HepG2 (cell line): ENCODE measurements at regions not wholly inside any gene's neighbourhood (a gene's known extent, or its start where the extent isn't known, plus 50 kb on each side); places are given as distances from the start of the nearest gene placed in this dataset.

Experiments used
- BATF2 ChIP-seq: sonication (generic); formaldehyde crosslinking; IDR thresholded peaks from 2 replicates; pipeline ENCODE4 v1.8.0; 2022; ENCODE audit warnings: mild to moderate bottlenecking, missing genetic modification reagents, moderate library complexity
- SKIL ChIP-seq: sonication (generic); formaldehyde crosslinking; IDR thresholded peaks from 2 replicates; pipeline ENCODE4 v1.8.0; 2022; ENCODE audit warnings: missing genetic modification reagents, mild to moderate bottlenecking, moderate library complexity, borderline replicate concordance
- SNAPC4 ChIP-seq: sonication (generic); formaldehyde crosslinking; IDR thresholded peaks from 2 replicates; pipeline ENCODE4 v1.4.0; 2020; ENCODE audit warnings: mild to moderate bottlenecking, missing genetic modification reagents
- SRF ChIP-seq: IDR thresholded peaks from 2 replicates; pipeline ENCODE4 v1.6.1; 2011; ENCODE audit warnings: mild to moderate bottlenecking, low read depth, low read length, moderate library complexity
- ZNF780A ChIP-seq: sonication (generic); formaldehyde crosslinking; IDR thresholded peaks from 2 replicates; pipeline ENCODE4 v1.8.0; 2022; ENCODE audit warnings: mild to moderate bottlenecking, missing genetic modification reagents, moderate library complexity

- TF ChIP-seq SNAPC4 (CRISPR knock-in tag) (no peak), SRF (no peak), BATF2 (CRISPR knock-in tag) (no peak), ZNF780A (CRISPR knock-in tag) (no peak), SKIL (CRISPR knock-in tag) (no peak)
Observed at GRCh38 chr5:34576891-34577666, 79.0 kb upstream of the RAI14 start (continued).
